ENCODE measurements at regions not wholly inside any gene's neighbourhood (a gene's known extent, or its start where the extent isn't known, plus 50 kb on each side); places are given as distances from the start of the nearest gene placed in this dataset.

DNA sequence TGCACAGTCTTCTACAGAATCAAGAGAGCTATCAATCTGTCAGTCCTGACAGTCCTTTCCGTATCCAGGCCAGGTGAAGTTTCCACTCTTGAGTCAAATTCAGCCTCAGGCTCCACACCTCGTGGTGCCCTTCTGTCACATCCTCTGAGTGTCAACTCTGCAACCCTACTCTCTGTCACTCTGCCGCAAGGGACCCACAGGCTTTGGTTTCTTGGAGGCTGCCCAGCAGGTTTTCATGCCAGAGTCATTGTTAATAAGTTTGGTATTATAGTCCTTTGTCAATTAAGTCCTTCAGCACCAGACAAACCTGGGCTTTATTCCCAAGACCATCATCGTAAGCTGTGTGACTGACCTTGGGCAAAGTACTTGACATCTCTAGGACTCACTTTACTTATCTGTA is 83.4 kb upstream of the KLHL13 start:
- CTCF ChIA-PET = no interaction called here
- H3K9me3 ChIP-seq (ENCODE audit: control extremely low read depth in 1 of 3, control insufficient read depth in 2 of 3, insufficient read depth in 1 of 3, low read length in 2 of 3) = no peaks in the 10 kb centered on the region
- no peak for ATAC-seq (ENCODE audit: low read depth)

DNA sequence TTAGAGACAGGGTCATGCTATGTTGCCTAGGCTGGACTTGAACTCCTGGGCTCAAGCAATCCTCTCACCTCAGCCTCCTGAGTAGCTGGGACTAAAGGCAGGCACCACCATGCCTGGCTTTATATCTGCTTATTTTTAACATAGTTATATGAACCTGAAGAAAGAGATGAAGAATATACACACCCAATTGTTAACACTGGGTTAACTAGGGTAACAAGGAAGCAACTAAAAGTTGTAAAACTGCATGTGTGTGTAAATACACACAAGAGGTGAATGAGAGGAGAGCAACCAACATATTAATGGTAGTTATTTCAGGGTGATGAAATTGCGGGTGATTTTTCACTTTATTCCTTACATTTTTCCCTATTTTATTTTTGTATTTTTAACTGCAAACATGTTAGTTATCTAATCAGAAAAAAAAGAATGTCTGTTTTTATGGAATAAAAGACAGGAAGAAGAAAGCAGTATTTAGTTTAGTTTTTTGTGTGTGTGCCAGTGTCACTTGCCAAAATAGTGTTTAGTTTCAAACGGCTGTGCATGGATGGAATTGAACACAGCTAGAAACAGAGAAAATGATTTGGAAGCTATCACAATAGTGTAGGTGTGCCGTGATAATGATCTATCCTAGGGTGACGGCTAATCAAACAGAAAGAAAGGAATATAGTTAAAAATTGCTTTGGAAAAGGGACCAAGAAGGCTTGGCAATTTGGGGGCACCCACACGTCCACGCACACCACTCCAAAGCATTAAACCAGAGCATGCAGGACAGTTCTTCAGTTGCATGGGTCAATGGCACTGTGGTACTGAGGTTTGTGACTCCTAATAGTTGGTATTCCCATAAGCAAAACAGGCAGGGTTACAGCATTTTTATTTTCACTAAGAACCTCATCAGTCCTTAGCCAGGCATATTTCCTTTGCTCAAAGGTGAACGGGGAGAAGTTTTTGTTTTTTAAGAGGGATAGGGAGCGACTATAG is 89.1 kb upstream of the KLHL13 start:
- no CpG with 5 or more reads among the region's 8 CpGs for WGBS (ENCODE audit: insufficient coverage)
- no peak overlapping the region for H3K9ac ChIP-seq (ENCODE audit: low read length)
- ATAC-seq (ENCODE audit: low read depth) (no peak), DNase-seq (no peak)
- Mint-ChIP-seq H3K9me3 (ENCODE audit: insufficient read depth) (no peaks in the 10 kb centered on the region), H3K27ac (no peak overlapping the region), H3K4me3 (no peak overlapping the region), H3K27me3 (no peaks in the 10 kb centered on the region), H3K4me1 (no peaks in the 10 kb centered on the region)
- H2AFZ ChIP-seq (ENCODE audit: insufficient read depth, low read depth, low read length, poor library complexity, severe bottlenecking) = no peak overlapping the region
- H3K4me2 ChIP-seq (replicated peaks; ENCODE audit: low read depth, low read length, poor library complexity, severe bottlenecking) = no peak overlapping the region
- TF ChIP-seq, protein P1, sequence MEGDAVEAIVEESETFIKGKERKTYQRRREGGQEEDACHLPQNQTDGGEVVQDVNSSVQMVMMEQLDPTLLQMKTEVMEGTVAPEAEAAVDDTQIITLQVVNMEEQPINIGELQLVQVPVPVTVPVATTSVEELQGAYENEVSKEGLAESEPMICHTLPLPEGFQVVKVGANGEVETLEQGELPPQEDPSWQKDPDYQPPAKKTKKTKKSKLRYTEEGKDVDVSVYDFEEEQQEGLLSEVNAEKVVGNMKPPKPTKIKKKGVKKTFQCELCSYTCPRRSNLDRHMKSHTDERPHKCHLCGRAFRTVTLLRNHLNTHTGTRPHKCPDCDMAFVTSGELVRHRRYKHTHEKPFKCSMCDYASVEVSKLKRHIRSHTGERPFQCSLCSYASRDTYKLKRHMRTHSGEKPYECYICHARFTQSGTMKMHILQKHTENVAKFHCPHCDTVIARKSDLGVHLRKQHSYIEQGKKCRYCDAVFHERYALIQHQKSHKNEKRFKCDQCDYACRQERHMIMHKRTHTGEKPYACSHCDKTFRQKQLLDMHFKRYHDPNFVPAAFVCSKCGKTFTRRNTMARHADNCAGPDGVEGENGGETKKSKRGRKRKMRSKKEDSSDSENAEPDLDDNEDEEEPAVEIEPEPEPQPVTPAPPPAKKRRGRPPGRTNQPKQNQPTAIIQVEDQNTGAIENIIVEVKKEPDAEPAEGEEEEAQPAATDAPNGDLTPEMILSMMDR (IDR thresholded peaks at IDR 0.05) = no peak
- TF ChIP-seq EZH2 (IDR thresholded peaks at IDR 0.05; ENCODE audit: borderline replicate concordance, insufficient read depth, low read depth, low read length, poor library complexity, severe bottlenecking) = no peak
- no peaks in the 10 kb centered on the region for H3K36me3 ChIP-seq (replicated peaks in 1 of 2; ENCODE audit: control extremely low read depth in 1 of 2, control insufficient read depth in 1 of 2, extremely low read depth in 1 of 2, insufficient read depth in 2 of 2, low read length in 1 of 2)
- no peaks in the 10 kb centered on the region for H3K4me1 ChIP-seq (ENCODE audit: control insufficient read depth in 2 of 2, insufficient read depth in 2 of 2, low read length in 2 of 2)
- H3K79me2 ChIP-seq (ENCODE audit: control insufficient read depth, insufficient read depth, low read length) = no peaks in the 10 kb centered on the region
- H3K27ac ChIP-seq (ENCODE audit: low read length in 2 of 2) = no peak overlapping the region
- H4K20me1 ChIP-seq (ENCODE audit: control insufficient read depth, insufficient read depth, low read length, poor library complexity, severe bottlenecking) = no peaks in the 10 kb centered on the region
- ChIA-PET CTCF (no interaction called here), POLR2A (no interaction called here)
- no peaks in the 10 kb centered on the region for H3K27me3 ChIP-seq (replicated peaks in 1 of 4; ENCODE audit: control extremely low read depth in 1 of 4, control insufficient read depth in 3 of 4, insufficient read depth in 4 of 4, low read length in 3 of 4)
- H3K4me3 ChIP-seq (ENCODE audit: control extremely low read depth in 1 of 5, extremely low read depth in 1 of 5, insufficient read depth in 1 of 5, low read depth in 2 of 5, low read length in 4 of 5) = no peak overlapping the region
- intact Hi-C loops (cut with micrococcal nuclease) = no loop called here
- H3K9me3 ChIP-seq (ENCODE audit: control extremely low read depth in 1 of 3, control insufficient read depth in 2 of 3, insufficient read depth in 1 of 3, low read length in 2 of 3) = no peaks in the 10 kb centered on the region

More for the DNA sequence above, 83.4 kb upstream of the KLHL13 start:
- Mint-ChIP-seq H3K27ac (no peak overlapping the region), H3K4me3 (no peak overlapping the region), H3K9me3 (ENCODE audit: insufficient read depth) (no peaks in the 10 kb centered on the region), H3K4me1 (no peaks in the 10 kb centered on the region), H3K27me3 (no peaks in the 10 kb centered on the region)
- no peak for DNase-seq
- Histone ChIP-seq H3K27ac (ENCODE audit: low read length in 2 of 2) (no peak overlapping the region), H3K4me3 (ENCODE audit: control extremely low read depth in 1 of 5, extremely low read depth in 1 of 5, insufficient read depth in 1 of 5, low read depth in 2 of 5, low read length in 4 of 5) (no peak overlapping the region), H3K9ac (ENCODE audit: low read length) (no peak overlapping the region), H3K4me1 (ENCODE audit: control insufficient read depth in 2 of 2, insufficient read depth in 2 of 2, low read length in 2 of 2) (no peaks in the 10 kb centered on the region), H3K79me2 (ENCODE audit: control insufficient read depth, insufficient read depth, low read length) (no peaks in the 10 kb centered on the region), H4K20me1 (ENCODE audit: control insufficient read depth, insufficient read depth, low read length, poor library complexity, severe bottlenecking) (no peaks in the 10 kb centered on the region), H3K27me3 (replicated peaks in 1 of 4; ENCODE audit: control extremely low read depth in 1 of 4, control insufficient read depth in 3 of 4, insufficient read depth in 4 of 4, low read length in 3 of 4) (no peaks in the 10 kb centered on the region), H3K36me3 (replicated peaks in 1 of 2; ENCODE audit: control extremely low read depth in 1 of 2, control insufficient read depth in 1 of 2, extremely low read depth in 1 of 2, insufficient read depth in 2 of 2, low read length in 1 of 2) (no peaks in the 10 kb centered on the region), H3K4me2 (replicated peaks; ENCODE audit: low read depth, low read length, poor library complexity, severe bottlenecking) (no peak overlapping the region), H2AFZ (ENCODE audit: insufficient read depth, low read depth, low read length, poor library complexity, severe bottlenecking) (no peak overlapping the region)
- TF ChIP-seq, protein P1 (IDR thresholded peaks at IDR 0.05) = no peak
- no peak for TF ChIP-seq EZH2 (IDR thresholded peaks at IDR 0.05; ENCODE audit: borderline replicate concordance, insufficient read depth, low read depth, low read length, poor library complexity, severe bottlenecking)
- WGBS (ENCODE audit: insufficient coverage) = 90% methylated on average over 2 of the region's 4 CpGs
- POLR2A ChIA-PET = no interaction called here
- intact Hi-C loops (cut with micrococcal nuclease) = no loop called here

All from B cell (primary cell).